GM12878 (cell line): ENCODE measurements at regions not wholly inside any gene's neighbourhood (a gene's known extent, or its start where the extent isn't known, plus 50 kb on each side); places are given as distances from the start of the nearest gene placed in this dataset.

ENCODE experiments used
- NFXL1 ChIP-seq: fragments of 450-650 bp; IDR thresholded peaks from 2 replicates; pipeline ENCODE4 v1.6.1; 2017; ENCODE audit warnings: antibody characterized with exemption, mild to moderate bottlenecking, borderline replicate concordance
- POLR2A ChIP-seq: IDR thresholded peaks from 2 replicates; pipeline ENCODE4 v1.6.1; 2011; ENCODE audit warnings: low read depth, mild to moderate bottlenecking, low read length
- POLR2AphosphoS5 ChIP-seq: IDR thresholded peaks from 2 replicates; pipeline ENCODE4 v1.6.1; 2011; ENCODE audit warnings: mild to moderate bottlenecking, low read length, inconsistent platforms
- SMAD1 ChIP-seq: fragments of 450-650 bp; IDR thresholded peaks from 2 replicates; pipeline ENCODE4 v1.6.1; 2018; ENCODE audit warnings: mild to moderate bottlenecking, low read depth; ENCODE audit not compliant: partially characterized antibody
- TAF1 ChIP-seq: IDR thresholded peaks from 2 replicates; pipeline ENCODE4 v1.6.1; 2011; ENCODE audit warnings: mild to moderate bottlenecking, low read depth, low read length, borderline replicate concordance
- TCF12 ChIP-seq: IDR thresholded peaks from 2 replicates; pipeline ENCODE4 v1.6.1; 2011; ENCODE audit warnings: low read depth, mild to moderate bottlenecking, low read length
- TF ChIP-seq, protein P1 (sequence below), 3 experiments: IDR thresholded peaks in 2 of 3; conservative IDR thresholded peaks in 1 of 3; 2 replicates each; pipeline ENCODE4 v1.5.1; 2011; ENCODE audit warnings: low read depth in 3 of 3, low read length in 3 of 3, mild to moderate bottlenecking in 3 of 3, control low read depth in 2 of 3, moderate library complexity in 2 of 3, inconsistent platforms in 1 of 3, mixed read lengths in 1 of 3; ENCODE audit not compliant: control insufficient read depth in 2 of 3, insufficient read depth in 1 of 3; ENCODE audit errors: extremely low read depth in 1 of 3

DNA sequence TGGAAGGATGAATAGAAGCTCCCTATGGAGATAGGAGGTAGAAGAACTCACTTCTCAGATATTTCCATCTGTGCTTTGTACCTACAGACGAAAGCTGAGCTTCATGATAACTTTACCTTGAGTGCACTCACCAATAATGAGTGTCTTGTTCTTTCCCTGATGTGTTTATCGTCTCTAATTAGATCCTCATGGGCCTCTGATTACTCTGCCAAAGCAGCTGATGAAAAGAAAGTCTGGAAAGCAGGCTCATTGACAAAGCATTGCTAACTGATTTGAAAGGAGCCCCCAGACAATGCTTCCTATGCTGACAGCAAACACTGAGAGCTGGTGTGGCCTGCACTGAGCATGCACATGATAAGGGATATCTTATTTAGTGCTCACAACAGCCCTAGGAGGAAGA lies 183.9 kb upstream of the GHITM start:
- TF ChIP-seq, protein P1, sequence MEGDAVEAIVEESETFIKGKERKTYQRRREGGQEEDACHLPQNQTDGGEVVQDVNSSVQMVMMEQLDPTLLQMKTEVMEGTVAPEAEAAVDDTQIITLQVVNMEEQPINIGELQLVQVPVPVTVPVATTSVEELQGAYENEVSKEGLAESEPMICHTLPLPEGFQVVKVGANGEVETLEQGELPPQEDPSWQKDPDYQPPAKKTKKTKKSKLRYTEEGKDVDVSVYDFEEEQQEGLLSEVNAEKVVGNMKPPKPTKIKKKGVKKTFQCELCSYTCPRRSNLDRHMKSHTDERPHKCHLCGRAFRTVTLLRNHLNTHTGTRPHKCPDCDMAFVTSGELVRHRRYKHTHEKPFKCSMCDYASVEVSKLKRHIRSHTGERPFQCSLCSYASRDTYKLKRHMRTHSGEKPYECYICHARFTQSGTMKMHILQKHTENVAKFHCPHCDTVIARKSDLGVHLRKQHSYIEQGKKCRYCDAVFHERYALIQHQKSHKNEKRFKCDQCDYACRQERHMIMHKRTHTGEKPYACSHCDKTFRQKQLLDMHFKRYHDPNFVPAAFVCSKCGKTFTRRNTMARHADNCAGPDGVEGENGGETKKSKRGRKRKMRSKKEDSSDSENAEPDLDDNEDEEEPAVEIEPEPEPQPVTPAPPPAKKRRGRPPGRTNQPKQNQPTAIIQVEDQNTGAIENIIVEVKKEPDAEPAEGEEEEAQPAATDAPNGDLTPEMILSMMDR (IDR thresholded peaks at IDR 0.05 in 2 of 3, conservative IDR thresholded peaks at IDR 0.05 in 1 of 3; ENCODE audit: control insufficient read depth in 2 of 3, extremely low read depth in 1 of 3, insufficient read depth in 1 of 3, low read depth in 3 of 3, low read length in 3 of 3) = no peak
- TF ChIP-seq TCF12 (no peak), NFXL1 (no peak), POLR2AphosphoS5 (no peak), TAF1 (no peak), POLR2A (no peak), SMAD1 (no peak)
